GM21717 (cell line): ENCODE measurements at regions not wholly inside any gene's neighbourhood (a gene's known extent, or its start where the extent isn't known, plus 50 kb on each side); places are given as distances from the start of the nearest gene placed in this dataset.
A peak's percentile ranks its signal among the peaks of the same experiment; 100 is the strongest.
"Not testable (repeated sequence)": the region's sequence is repeated elsewhere in the genome, so short reads cannot be mapped to it uniquely, and the experiment has no call there.

Source experiments
- ATAC-seq: cut with Tn5 transposase; IDR thresholded peaks from one replicate; pipeline ENCODE4 v1.9.1; 2021; ENCODE audit warnings: mild to moderate bottlenecking, moderate library complexity; ENCODE audit not compliant: unreplicated experiment

- ATAC-seq, result no peak
Measured at GRCh38 chr10:117458571-117458970, 83.3 kb upstream of the PDZD8 start.

DNA sequence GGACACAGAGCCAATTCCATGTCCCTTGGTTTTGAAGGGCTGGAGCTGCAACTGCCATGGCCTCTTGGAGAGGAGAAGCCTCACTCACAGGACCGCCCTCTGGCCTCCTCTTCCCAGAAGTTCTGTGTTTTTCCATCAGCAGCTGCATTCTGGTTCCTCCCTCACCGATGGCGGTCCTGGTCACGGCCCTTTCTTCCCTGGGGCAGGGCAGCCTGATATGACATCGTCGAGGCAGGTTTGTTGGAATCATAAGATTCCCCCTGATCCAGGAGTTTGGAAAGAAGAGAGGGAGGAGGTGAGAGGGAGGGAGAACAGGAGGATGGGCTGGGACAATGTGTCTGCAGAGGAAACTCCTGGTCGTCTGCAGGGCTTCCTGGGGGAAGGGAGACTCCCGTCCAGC, 82.7 kb upstream of the PDZD8 start:
- no peak for ATAC-seq

DNA sequence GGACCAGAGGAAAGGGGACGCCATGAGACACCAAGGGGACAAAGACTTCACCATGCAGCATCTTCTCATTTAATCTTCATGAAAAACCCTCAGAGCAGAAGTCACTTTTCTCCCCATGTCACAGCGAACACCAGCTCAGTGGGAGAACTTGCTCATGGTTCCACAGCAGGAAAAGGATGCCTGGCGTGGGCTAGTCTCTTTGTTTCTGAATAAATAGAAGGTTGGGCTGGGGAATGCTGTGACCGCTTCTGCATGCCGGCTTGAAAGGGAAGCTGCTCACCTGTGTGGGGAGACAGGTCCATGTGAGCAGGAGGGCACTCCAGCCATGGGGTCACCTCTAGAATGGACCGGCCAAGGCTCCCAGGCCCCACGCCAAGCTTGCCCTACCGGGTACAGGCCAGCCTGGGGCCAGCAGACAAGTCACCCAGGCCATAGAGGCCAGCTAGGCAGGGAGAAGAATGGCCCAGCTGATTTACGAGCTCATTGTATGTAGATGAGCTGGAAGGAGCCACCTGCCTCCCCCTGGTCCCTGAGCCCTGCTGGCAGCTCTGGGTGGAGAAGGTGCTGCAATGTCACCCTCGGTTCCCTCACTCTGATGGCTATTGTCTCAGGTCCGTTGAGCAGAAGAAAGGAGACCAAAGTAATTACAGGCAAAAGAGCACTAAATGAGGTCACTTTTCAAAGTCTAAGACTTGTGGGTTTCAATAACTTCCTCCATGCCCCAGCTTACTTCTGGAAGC, 82.0 kb upstream of the PDZD8 start:
- ATAC-seq, result no peak

- no peak for ATAC-seq
Measured at GRCh38 chr10:117455346-117455745, 80.1 kb upstream of the PDZD8 start.

DNA sequence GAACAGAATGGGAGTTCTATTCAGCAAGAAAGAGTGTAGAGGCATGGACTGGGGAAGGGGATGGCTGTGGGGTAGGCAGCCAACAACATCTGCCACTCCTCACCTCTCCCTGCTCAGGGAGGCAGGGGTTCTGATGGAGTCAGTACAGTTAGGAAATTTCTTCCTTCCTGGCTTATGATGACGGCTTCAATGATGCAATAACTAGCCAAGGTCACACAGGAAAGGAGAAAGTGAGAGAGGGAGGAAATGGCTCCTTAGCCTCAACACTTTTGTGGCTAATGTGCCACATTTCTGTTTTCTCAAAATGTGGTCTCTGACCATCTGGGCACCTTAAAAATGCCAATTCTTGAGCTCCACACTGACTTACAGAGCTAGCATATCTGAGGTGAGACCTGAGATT, 79.3 kb upstream of the PDZD8 start:
- ATAC-seq, result no peak

GRCh38 chr10:117453484-117453883, 78.2 kb upstream of the PDZD8 start:
- ATAC-seq, result not testable (repeated sequence)

GRCh38 chr10:117450940-117451339, 75.7 kb upstream of the PDZD8 start:
- no peak for ATAC-seq

GRCh38 chr10:117449636-117450035, 74.4 kb upstream of the PDZD8 start:
- no peak for ATAC-seq

DNA sequence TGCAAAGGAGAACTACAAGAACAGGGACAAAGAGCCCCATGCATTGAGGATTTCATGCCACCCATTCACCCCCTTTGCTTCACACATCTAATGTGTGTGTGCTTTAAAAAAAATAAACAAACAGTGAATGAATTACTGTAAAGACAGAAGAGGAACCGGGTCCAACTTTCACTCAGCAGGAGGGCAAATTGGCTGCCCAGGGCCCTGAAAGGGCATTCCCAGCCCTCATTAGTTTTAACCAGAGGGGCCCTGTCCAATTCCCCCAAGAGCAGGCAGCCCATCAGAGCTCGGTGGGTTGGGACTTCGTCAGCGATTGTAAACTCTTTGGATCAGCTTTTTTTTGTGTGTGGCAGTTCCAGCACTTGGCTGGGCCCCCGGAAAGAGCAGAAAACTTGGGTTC, 73.6 kb upstream of the PDZD8 start:
- no peak for ATAC-seq

DNA sequence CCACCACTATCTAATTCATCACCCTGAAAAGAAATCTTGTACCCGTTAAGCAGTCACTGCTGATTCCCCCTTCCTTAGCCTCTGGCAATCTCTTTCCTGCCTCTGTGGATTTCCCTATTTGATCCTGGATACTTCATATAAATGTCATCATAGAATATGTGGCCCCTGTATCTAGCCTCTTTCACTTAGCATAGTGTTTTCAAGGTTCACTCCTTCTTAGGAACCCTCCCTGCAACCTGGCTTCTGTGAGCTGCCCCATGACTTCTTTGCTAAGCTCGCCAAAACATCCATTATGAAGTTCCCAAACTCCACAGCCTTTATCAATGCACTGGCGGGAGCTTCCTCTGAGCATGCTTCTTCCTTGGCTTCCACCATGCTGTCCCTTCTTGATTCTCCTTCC, 70.8 kb upstream of the PDZD8 start:
- ATAC-seq, result no peak

- ATAC-seq, result no peak
Measured at GRCh38 chr10:117444497-117445040, 69.3 kb upstream of the PDZD8 start.

DNA sequence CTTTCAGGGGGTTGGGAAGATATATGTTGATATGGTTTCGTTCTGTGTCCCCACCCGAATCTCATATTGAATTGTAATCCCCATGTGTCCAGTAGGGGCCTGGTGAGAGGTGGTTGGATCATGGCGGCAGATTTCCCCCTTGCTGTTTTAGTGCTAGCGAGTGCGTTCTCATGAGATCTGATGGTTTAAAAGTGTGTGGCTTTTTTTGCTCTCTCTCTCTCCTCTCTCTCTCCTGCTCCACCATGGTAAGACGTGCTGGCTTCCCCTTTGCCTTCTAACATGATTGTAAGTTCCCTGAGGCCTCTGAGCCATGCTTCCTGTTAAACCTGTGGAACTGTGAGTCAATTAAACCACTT, 68.4 kb upstream of the PDZD8 start:
- no peak for ATAC-seq

DNA sequence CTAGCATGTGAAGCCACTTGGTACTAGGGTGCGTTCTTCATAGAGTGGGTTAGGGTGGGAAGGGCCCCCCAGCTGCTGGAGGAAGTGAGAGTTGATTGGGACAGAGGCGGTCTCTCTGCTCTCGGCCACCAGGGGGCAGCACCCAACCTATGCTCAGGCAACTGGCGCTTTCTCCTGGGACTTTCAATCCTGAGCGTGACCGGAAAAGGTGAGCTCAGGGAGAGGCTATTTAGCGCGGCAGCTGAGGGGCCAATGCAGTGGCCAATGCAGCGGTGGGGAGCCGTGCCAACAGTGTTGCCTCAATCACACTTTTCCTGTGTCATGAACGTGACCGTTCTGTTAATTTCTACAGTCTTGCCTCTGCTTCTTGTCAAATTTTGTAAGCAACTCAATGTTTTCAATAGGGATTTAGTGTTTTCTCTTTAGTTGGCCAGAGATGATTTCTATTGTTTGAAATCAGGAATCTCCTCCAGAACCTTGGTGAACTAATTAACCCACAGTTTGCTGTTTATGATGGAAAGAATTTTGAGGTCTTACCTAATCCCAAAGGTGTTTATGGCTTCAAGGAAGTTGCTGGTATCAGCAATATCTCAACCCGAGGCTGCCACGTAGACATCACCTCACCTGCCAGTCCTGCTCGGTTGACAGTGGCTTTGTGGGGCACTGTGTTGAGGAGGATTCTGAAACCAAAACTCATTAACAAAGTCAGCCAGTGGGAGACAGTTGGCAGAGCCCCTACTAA, 67.9 kb upstream of the PDZD8 start:
- peak; percentile 84 for ATAC-seq

DNA sequence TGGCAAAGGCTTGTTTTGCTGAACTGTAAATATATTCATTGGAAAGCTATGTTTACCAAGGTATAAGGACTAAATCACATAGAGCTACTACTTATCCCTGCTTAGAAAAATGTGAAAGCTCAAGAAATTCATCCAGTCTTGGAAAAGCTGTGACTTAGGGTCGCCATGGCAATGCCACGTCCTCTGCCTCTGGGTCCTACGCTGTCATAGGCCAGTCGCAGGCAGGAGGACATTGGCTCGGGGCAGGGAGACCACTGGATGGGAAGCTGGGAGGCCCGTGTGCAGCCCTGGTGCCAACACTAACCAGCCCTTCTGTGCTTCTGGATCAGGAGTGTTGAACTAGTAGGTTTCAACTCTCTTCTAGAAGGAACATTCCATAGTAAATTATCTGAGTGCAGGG, 67.3 kb upstream of the PDZD8 start:
- no peak for ATAC-seq

- peak; percentile 55 for ATAC-seq
Measured at GRCh38 chr10:117441812-117442443, 66.7 kb upstream of the PDZD8 start.

- no peak for ATAC-seq
Measured at GRCh38 chr10:117441361-117441760, 66.1 kb upstream of the PDZD8 start.

GRCh38 chr10:117439243-117439912, 64.1 kb upstream of the PDZD8 start:
- no peak for ATAC-seq

DNA sequence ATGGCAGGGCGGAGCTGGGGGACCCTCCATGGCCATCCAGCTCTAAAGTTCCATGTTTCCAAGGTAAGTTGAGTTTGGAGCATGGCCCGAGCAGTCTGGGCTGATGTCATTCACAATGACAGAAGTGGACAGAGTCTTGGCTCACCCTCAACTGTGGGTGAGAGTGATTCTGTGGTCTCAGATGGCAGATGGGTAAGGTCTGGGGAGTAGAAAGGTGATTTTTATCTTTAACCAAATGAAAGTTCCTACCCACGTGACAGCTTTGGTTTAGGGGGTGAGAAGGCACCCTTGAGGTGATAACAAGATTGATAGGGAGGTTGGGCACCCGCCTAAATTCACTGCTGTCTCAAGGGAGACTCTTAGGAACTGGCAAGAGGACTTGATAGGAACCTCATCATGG, 57.6 kb upstream of the PDZD8 start:
- ATAC-seq, result no peak

- no peak for ATAC-seq
Measured at GRCh38 chr10:117431160-117431559, 55.9 kb upstream of the PDZD8 start.

DNA sequence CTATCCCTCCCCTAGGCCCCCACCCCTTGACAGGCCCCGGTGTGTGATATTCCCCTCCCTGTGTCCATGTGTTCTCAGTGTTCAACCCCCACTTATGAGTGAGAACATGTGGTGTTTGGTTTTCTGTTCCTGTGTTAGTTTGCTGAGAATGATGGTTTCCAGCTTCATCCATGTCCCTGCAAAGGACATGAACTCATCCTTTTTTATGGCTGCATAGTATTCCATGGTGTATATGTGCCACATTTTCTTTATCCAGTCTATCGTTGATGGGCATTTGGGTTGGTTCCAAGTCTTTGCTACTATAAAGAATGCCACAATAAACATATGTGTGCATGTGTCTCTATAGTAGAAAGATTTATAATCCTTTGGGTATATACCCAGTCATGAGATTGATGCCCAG, 55.3 kb upstream of the PDZD8 start:
- not testable (repeated sequence) for ATAC-seq

DNA sequence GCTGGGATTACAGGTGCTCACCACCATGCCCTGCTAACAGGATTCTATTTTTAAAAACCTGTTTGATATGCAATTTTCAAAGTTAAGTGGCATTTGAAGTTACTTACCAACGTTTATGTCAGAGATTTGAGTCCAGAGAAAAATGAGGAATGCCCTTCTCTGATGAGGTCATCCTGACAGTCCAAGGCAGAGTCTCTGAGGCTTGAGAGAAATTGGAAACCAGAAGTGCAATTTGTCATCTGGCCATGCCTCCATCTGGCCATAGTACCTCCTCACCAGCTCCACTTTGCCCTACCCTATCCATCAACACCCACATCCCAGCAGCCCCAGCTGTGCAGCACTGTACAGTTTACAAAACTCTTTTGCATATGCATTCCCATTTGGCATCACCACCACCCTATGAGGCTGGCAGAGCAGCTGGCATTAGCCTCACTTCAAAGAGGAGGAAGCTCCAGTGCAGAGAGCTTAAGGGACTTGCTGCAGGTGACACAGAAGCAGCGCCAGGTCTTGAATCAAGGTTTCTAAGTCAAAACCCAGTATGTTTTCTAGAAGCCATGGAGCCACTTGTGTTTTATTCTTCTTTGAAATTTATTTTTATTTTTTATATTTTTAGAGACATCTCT, 54.5 kb upstream of the PDZD8 start:
- no peak for ATAC-seq
